Superior temporal gyrus (tissue), 1 donor: ENCODE measurements at regions not wholly inside any gene's neighbourhood (a gene's known extent, or its start where the extent isn't known, plus 50 kb on each side); places are given as distances from the start of the nearest gene placed in this dataset.
A peak's percentile ranks its signal among the peaks of the same experiment; 100 is the strongest.

ENCODE experiments used
- DNase-seq: peaks from one replicate; pipeline ENCODE4 v3.0.0-alpha.2; 2016; ENCODE audit errors: extremely low spot score

- no peak for DNase-seq
These were observed 879.7 kb downstream of the GALC start for GRCh38 chr14:87113286-87113685.

DNA sequence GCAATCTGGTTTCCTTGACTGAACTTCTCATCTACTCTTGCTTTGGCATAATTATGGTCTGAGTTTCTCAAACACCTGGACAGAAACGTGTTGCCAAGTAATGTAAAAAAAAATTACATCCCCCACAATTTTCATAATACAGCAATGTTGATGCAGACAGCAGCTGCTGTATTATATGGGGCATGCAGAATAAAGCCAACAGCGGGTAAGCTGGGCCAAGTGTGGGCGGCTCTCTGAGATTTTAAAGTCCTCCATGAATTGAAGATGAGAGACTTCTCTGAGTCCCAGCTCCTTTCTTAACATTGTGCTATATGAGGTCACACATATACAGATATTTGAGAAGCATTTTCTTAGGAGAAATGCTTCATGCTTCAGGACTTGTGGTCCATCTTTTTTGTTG is 881.2 kb downstream of the GALC start:
- peak; percentile 46 for DNase-seq

- DNase-seq, result no peak
These were observed 881.9 kb downstream of the GALC start for GRCh38 chr14:87111126-87111525.

- no peak for DNase-seq
These were observed 883.7 kb downstream of the GALC start for GRCh38 chr14:87109271-87109670.

DNA sequence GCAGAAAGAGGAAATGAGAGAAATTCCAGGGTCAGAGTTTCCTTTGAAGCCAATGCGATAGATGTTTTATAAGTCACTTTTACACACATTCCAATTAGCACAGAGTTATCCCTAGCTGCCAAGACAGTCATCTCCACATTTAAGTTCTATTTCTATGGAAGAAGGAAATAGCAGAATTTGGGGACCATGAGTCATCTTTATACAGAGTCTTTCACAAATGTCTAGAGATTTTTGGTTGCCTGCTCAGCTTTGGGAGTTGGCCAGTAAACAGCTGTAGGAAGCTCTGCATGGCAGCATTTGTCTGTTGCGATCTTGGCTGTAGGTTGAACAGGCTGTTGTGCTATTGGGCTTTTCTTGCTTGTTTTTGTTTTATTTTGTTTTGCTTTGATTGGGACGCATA is 884.3 kb downstream of the GALC start:
- peak; percentile 72 for DNase-seq

GRCh38 chr14:87102811-87103378 is 890.1 kb downstream of the GALC start:
- no peak for DNase-seq

GRCh38 chr14:87097015-87097414 is 896.0 kb downstream of the GALC start:
- no peak for DNase-seq

- no peak for DNase-seq
These were observed 898.1 kb downstream of the GALC start for GRCh38 chr14:87094913-87095312.

- DNase-seq, result no peak
These were observed 904.4 kb downstream of the GALC start for GRCh38 chr14:87088588-87088987.

- DNase-seq, result no peak
These were observed 905.1 kb downstream of the GALC start for GRCh38 chr14:87087881-87088280.

DNA sequence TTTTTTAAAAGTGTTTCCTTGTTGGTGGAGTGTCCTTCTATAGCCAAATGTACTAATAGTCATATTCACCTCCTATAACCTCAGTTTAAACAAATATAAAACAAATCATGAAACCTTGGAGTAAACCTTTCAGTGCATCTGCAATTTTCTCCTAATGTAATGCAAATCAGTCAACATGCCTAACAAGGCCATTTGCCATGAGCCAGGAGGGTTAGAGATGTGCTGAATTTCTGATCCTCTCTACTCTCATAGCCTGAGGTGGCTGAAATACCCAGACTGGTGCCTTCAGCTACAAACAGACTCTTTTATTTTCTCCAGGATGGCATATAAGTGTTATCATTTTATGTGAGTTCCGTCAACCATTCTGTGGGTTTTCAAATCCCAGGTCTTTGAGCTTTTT is 908.1 kb downstream of the GALC start:
- no peak for DNase-seq

DNA sequence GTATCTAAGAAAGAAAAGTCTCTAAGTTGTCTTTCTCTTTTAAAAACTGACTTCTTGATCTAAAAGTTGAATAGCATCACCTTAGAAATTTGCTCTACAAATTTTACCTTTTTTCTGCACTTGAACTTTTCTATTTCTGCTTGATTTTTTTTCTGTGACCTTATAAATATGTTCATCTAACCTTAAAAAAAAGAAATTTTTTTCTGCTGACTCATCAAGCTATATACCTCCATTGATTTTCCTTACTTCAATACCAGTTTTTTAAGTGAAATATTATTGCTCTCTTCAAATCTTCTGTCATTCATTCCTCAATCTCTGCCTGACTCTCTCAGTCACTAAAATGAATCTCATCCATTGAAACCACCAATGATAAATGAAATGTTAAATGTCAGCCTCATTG is 910.1 kb downstream of the GALC start:
- DNase-seq, result no peak

- DNase-seq, result no peak
These were observed 912.0 kb downstream of the GALC start for GRCh38 chr14:87081004-87081403.

DNA sequence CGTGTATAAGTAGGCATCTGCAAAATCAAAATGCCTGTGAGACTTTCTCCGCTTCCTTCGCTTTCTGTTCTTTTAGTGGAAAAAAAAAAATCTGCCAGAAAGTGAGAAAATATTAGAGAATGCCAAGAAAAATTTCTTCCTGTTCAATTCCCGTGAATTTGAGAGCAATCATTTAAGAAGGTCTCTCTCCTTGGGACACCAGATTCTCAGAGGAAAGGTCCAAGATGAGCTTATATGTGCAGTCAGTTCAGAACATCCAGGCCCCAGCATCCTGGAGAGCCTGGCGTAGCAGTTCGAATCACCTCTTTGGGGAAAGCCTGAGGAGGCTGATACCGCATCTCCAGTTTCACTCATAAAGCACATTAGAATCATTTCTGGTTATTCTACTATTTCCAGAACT is 912.8 kb downstream of the GALC start:
- DNase-seq, result no peak

- no peak for DNase-seq
These were observed 913.6 kb downstream of the GALC start for GRCh38 chr14:87079416-87079815.

GRCh38 chr14:87076922-87077321 is 916.1 kb downstream of the GALC start:
- DNase-seq, result no peak

- DNase-seq, result no peak
These were observed 916.8 kb downstream of the GALC start for GRCh38 chr14:87076146-87076545.

DNA sequence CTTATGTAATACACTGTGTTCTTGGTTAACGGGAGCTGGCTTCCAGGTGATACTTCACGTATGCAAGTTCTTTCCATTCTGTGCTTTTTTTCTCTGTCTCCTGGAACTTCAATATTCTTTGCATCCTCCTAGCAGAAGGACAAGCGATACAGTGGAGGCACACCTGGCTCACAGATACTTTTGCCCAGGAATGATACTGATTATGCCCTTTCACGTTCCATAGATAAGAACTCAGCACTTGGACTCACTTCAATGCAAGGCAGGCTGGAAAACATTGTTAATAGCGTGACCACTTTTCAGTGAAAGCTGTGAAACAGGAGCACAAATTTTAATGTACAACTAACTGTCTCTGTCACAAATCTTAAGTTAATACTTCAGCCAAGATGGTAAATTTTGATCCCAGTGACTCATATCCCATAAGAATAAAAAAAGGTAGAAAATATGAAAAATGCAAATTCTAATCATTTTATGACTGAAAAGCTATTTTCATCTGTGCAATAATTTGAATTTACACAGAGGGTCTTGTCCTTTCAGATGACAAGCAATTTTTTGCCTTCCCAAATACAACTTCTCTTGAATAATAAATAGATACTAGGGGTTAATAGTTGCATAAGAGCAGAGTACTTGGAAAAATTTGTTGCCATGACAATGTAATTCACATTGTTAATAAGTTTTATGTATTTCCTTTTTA is 919.0 kb downstream of the GALC start:
- DNase-seq, result no peak

DNA sequence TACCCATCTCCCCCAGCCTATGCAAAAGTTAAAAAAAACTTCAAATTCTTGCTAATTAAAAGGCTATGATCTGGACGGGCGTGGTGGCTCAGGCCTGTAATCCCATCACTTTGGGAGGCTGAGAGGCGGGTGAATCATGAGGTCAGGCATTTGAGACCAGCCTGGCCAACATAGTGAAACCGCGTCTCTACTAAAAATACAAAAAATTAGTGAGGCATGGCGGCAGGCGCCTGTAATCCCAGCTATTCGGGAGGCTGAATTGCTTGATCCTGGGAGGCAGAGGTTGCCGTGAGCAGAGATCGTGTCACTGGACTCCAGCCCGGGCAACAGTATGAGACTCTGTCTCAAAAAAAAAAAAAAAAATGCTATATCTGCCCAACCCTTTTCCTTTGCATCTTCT is 925.4 kb downstream of the GALC start:
- DNase-seq, result no peak

DNA sequence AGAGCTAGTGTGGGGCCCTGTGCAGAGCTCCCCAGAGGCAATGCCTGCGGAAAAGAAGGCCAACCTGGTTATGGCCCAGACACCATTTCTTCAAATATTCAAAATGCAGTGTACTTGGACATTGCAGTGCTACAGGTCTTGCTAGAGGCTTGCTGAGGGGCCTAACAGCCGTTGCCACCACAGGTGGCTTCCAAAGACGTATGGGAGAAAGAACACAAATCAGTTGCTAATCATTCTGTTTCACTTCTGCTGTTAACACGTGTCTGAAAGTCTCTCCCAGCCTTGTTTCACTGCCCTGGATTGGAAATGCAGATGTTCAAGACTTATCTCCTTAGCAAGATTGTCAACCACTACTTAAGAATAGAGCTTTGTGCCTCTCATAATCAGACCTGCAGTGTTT is 925.9 kb downstream of the GALC start:
- no peak for DNase-seq

GRCh38 chr14:87066221-87066817 is 926.7 kb downstream of the GALC start:
- DNase-seq, result no peak

DNA sequence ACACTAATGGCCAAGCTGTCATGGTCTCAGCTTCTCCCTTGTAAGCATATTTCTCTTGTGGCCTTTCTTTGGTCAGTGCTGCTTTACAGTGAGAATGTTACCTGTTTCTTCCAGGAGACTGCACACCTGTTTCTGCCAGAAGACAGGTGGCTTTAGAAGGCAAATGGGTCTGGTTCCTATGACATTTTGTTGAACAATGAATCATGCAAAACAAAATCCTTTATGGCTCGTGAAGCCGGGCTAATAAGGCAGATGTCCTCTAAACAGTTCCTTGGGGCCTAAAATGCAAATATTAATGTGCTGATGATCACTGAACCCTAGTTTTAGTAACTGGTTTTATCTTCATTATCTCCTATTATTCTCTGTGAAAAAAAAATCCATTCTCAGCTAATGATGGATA is 927.6 kb downstream of the GALC start:
- no peak for DNase-seq

GRCh38 chr14:87063181-87063580 is 929.8 kb downstream of the GALC start:
- DNase-seq, result no peak

DNA sequence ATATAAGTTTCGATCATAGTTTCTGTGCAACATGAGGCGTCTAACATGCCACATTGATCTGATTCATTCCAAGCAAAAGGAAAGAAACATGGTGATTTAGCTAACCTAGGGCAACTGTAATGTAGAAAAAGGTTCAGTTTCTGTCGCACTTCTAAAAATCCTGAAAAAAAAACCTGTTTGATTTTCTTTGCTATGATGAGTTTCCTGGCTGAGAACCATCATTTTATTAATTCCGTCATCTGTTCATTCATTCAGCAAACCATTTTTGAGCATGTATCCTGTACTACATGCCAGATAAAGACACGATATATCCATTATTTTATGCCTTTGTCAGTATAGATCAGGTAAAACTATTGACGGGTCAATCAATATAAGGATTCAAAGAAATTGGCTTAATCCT is 932.6 kb downstream of the GALC start:
- no peak for DNase-seq
